Gastrocnemius medialis (tissue), 4 donors: ENCODE measurements at regions not wholly inside any gene's neighbourhood (a gene's known extent, or its start where the extent isn't known, plus 50 kb on each side); places are given as distances from the start of the nearest gene placed in this dataset.

Experiments
- ATAC-seq, 2 donors: fragments of 150-250 bp; one replicate each; pipeline ENCODE4 v1.9.1; 2016
- DNase-seq, 2 donors: peaks; one replicate each; pipeline ENCODE4 v3.0.0-alpha.2; 2019
- H3K27ac ChIP-seq, 4 donors: fragments of 200-600 bp; sonication (generic); 1 replicate in 1 of 4; 2 replicates in 3 of 4; pipeline ENCODE4 v1.5.1; 2016 to 2018; ENCODE audit warnings: mild to moderate bottlenecking in 2 of 4, moderate library complexity in 1 of 4
- H3K27me3 ChIP-seq, 3 donors: fragments of 200-600 bp; sonication (generic) in 2 of 3; 1 replicate in 1 of 3; 2 replicates in 2 of 3; pipeline versions ENCODE4 v1.5.1 to v1.6.0; 2016 to 2019; ENCODE audit warnings: mild to moderate bottlenecking in 1 of 3, moderate library complexity in 1 of 3
- H3K36me3 ChIP-seq, 2 donors: fragments of 200-600 bp; sonication (generic) in 1 of 2; one replicate each; pipeline ENCODE4 v1.5.1; 2017 to 2018
- H3K4me1 ChIP-seq, 2 donors: fragments of 200-600 bp; sonication (generic) in 1 of 2; one replicate each; pipeline ENCODE4 v1.5.1; 2016 to 2017; ENCODE audit warnings: mild to moderate bottlenecking in 2 of 2
- H3K4me3 ChIP-seq, 4 donors: fragments of 200-600 bp; sonication (generic) in 3 of 4; 1 replicate in 1 of 4; 2 replicates in 3 of 4; pipeline ENCODE4 v1.5.1; 2016 to 2019; ENCODE audit warnings: mild to moderate bottlenecking in 2 of 4
- H3K9me3 ChIP-seq, 3 donors: fragments of 200-600 bp; sonication (generic) in 2 of 3; 1 replicate in 1 of 3; 2 replicates in 2 of 3; pipeline ENCODE4 v1.5.1; 2016 to 2019
- POLR2A ChIP-seq, 2 donors: fragments of 450-650 bp; IDR thresholded peaks; one replicate each; pipeline ENCODE4 v1.6.1; 2017; ENCODE audit warnings: antibody characterized with exemption in 2 of 2, mild to moderate bottlenecking in 2 of 2, moderate library complexity in 2 of 2
- in situ Hi-C, 4 donors: fragments of 200-750 bp; cut with MboI; loops; one replicate each; pipeline versions ENCODE4 v1.15.0 to v1.8.0; 2017; ENCODE audit warnings: low sequenced_read_pairs in 4 of 4
- intact Hi-C: fragments of 100-400 bp; cut with DNase I; formaldehyde crosslinking; loops from one replicate; pipeline ENCODE4 v1.15.1; 2023; ENCODE audit warnings: low total_unique reads
- TF ChIP-seq, protein P1 (sequence below), 5 experiments: fragments of 450-650 bp in 3 of 5; fragments of 200-600 bp in 2 of 5; sonication (generic) in 2 of 5; IDR thresholded peaks in 4 of 5; conservative IDR thresholded peaks in 1 of 5; 1 replicate in 4 of 5; 2 replicates in 1 of 5; pipeline ENCODE4 v1.5.1; 2016 to 2019; ENCODE audit warnings: antibody characterized with exemption in 5 of 5, mild to moderate bottlenecking in 3 of 5, moderate library complexity in 3 of 5

DNA sequence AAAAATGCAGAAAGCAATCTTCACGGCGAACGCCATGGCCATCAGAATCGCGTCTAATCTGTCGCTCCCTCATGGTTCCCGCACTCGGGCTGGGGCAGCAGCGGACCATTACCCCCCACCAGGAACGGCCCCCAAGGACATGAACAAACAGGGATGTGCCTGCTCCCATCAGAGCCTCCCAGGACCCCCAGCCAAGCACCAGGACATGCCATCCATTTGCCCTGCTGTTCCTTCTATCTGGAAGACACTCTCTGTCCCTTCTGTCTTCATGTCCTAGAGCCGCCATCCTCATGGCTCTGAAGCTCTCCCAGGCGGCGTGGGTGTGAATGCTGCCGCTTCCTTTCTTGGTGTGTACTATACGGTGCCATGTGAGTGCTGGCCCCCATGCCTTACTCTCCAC, 371.8 kb downstream of the BCL11B start:
- no peaks in the 10 kb centered on the region for H3K36me3 ChIP-seq
- no peaks in the 10 kb centered on the region for H3K4me1 ChIP-seq
- intact Hi-C loops (no loop called here), in situ Hi-C loops (no loop called here)
- TF ChIP-seq, protein P1, sequence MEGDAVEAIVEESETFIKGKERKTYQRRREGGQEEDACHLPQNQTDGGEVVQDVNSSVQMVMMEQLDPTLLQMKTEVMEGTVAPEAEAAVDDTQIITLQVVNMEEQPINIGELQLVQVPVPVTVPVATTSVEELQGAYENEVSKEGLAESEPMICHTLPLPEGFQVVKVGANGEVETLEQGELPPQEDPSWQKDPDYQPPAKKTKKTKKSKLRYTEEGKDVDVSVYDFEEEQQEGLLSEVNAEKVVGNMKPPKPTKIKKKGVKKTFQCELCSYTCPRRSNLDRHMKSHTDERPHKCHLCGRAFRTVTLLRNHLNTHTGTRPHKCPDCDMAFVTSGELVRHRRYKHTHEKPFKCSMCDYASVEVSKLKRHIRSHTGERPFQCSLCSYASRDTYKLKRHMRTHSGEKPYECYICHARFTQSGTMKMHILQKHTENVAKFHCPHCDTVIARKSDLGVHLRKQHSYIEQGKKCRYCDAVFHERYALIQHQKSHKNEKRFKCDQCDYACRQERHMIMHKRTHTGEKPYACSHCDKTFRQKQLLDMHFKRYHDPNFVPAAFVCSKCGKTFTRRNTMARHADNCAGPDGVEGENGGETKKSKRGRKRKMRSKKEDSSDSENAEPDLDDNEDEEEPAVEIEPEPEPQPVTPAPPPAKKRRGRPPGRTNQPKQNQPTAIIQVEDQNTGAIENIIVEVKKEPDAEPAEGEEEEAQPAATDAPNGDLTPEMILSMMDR (IDR thresholded peaks at IDR 0.05 in 4 of 5, conservative IDR thresholded peaks at IDR 0.05 in 1 of 5), result no peak
- no peak for TF ChIP-seq POLR2A (IDR thresholded peaks at IDR 0.05)
- H3K4me3 ChIP-seq, result no peak overlapping the region
- DNase-seq (no peak), ATAC-seq (no peak)
- H3K27ac ChIP-seq, result no peak overlapping the region
- H3K9me3 ChIP-seq, result no peaks in the 10 kb centered on the region
- H3K27me3 ChIP-seq, result no peaks in the 10 kb centered on the region

- TF ChIP-seq POLR2A (IDR thresholded peaks at IDR 0.05), result no peak
- TF ChIP-seq, protein P1 (IDR thresholded peaks at IDR 0.05 in 4 of 5, conservative IDR thresholded peaks at IDR 0.05 in 1 of 5), result no peak
- no peaks in the 10 kb centered on the region for H3K36me3 ChIP-seq
- H3K27me3 ChIP-seq, result no peaks in the 10 kb centered on the region
- intact Hi-C loops, result no loop called here
- no peaks in the 10 kb centered on the region for H3K9me3 ChIP-seq
- H3K4me3 ChIP-seq, result no peak overlapping the region
- in situ Hi-C loops, result no loop called here
- H3K27ac ChIP-seq, result no peak overlapping the region
- H3K4me1 ChIP-seq, result no peaks in the 10 kb centered on the region
- DNase-seq (no peak), ATAC-seq (no peak)
Observed at GRCh38 chr14:98900798-98901197, 371.2 kb downstream of the BCL11B start.

DNA sequence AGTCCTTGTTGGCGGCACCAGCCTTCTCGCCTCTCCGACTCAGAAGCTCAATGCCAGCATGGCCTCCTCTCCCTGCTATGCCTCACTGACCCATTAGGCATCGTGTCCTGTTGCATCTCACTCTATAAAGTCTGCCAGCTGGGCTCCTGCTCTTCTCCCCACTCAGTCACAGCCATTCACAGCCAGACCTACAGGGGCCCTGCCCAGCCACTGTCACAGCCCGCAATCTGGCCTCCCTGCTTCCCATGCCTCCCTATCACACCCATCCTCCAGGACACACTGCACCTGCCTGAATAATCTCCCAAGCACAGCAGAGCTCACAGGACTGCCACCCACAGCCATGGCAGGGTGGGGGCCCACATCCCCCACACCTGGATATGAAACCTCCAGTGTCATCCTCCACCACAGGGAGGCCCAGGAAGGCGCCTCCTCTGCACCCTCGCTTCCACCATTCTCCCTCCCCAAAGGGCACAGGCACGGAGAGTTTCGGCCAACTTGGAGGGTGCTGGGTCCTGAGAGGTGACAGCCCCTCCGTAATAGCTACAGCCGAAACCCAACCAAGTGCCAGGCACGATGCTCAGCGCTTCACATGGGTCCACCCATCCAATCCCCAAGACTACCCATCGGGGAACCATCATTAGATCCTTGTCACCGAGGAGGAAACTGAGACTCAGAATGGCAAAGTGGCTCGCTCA, 370.3 kb downstream of the BCL11B start:
- no peak for ATAC-seq
- no peaks in the 10 kb centered on the region for H3K4me1 ChIP-seq
- H3K9me3 ChIP-seq, result no peaks in the 10 kb centered on the region
- intact Hi-C loops, result no loop called here
- no peaks in the 10 kb centered on the region for H3K36me3 ChIP-seq
- in situ Hi-C loops, result no loop called here
- H3K27me3 ChIP-seq, result no peaks in the 10 kb centered on the region
- H3K27ac ChIP-seq, result no peak overlapping the region
- no peak overlapping the region for H3K4me3 ChIP-seq
- no peak for TF ChIP-seq POLR2A (IDR thresholded peaks at IDR 0.05)
- TF ChIP-seq, protein P1 (IDR thresholded peaks at IDR 0.05 in 4 of 5, conservative IDR thresholded peaks at IDR 0.05 in 1 of 5), result no peak
- DNase-seq, result no peak

DNA sequence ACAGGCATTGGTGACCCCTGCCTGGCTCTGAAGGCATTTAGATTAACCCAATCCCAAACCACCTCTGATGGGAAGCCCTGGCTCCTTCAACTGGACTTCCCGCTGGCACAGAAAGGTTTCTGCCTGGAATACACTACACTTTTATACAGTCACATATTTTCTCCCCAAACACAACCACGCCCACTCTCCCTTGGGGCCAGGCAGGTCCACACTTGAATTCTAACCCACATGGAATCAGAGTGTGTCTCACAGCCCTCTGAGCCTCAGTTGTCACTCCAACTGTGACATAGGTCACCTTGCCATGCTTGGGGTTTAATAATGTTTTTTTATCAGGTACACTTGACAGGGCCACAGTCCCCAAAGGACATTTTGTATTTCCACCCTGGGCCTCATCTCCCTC, 368.6 kb downstream of the BCL11B start:
- Histone ChIP-seq H3K4me1 (no peaks in the 10 kb centered on the region), H3K9me3 (no peaks in the 10 kb centered on the region), H3K27me3 (peaks cover 0 to 4% (median 3%) of the 10 kb centered on the region in 3 donors), H3K4me3 (no peak overlapping the region), H3K36me3 (no peaks in the 10 kb centered on the region), H3K27ac (no peak overlapping the region)
- intact Hi-C loops, result no loop called here
- TF ChIP-seq, protein P1 (IDR thresholded peaks at IDR 0.05 in 4 of 5, conservative IDR thresholded peaks at IDR 0.05 in 1 of 5), result no peak
- TF ChIP-seq POLR2A (IDR thresholded peaks at IDR 0.05), result no peak
- no peak for DNase-seq
- ATAC-seq, result no peak
- in situ Hi-C loops, result no loop called here

DNA sequence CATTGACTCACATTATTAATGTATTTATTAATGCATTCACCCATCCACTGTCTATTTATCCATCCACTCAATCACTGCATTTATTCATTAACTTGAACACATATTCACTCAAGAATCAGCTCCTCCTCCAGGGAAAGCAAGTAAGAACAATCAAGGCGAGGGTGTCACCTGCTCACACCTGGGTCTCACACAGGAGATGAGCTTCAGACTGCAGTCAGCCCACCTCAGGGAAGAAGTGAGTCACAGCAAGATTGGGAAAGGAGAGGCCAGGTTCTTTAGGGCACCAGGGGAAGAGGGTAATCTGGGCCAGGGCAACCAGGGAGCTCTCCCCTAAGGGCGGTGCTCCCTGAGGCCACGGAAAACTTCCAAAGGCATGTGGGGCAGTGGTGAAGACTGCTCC, 367.3 kb downstream of the BCL11B start:
- no peak overlapping the region for H3K4me3 ChIP-seq
- intact Hi-C loops, result no loop called here

More for the DNA sequence above, 367.3 kb downstream of the BCL11B start:
- Histone ChIP-seq H3K27me3 (peaks cover 0 to 4% (median 3%) of the 10 kb centered on the region in 3 donors), H3K4me1 (no peaks in the 10 kb centered on the region), H3K36me3 (no peaks in the 10 kb centered on the region), H3K9me3 (no peaks in the 10 kb centered on the region), H3K27ac (no peak overlapping the region)
- in situ Hi-C loops, result no loop called here
- TF ChIP-seq, protein P1 (IDR thresholded peaks at IDR 0.05 in 4 of 5, conservative IDR thresholded peaks at IDR 0.05 in 1 of 5), result no peak
- no peak for TF ChIP-seq POLR2A (IDR thresholded peaks at IDR 0.05)
- ATAC-seq, result no peak
- no peak for DNase-seq
